ENCODE measurements at regions not wholly inside any gene's neighbourhood (a gene's known extent, or its start where the extent isn't known, plus 50 kb on each side); places are given as distances from the start of the nearest gene placed in this dataset.

DNA sequence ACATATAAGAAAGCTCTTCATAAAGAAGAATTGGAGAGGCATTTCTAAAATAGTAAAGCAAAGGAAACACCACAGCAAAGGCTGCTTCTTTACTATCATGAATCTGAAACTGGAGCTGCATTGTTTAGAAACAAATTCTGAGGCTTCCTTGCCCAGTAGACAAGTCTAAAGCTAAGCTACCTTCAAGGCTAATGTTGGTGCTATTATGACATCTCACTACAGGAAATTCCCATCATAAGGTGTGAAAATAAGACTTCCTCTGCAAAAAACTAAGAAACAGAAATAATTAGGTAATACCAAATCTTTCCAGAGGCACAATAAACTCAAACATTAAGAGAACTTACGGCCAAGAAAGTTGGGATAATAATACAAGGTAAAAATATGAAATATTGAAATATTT lies 89.9 kb upstream of the P3H2 start:
- TF ChIP-seq, protein P1, sequence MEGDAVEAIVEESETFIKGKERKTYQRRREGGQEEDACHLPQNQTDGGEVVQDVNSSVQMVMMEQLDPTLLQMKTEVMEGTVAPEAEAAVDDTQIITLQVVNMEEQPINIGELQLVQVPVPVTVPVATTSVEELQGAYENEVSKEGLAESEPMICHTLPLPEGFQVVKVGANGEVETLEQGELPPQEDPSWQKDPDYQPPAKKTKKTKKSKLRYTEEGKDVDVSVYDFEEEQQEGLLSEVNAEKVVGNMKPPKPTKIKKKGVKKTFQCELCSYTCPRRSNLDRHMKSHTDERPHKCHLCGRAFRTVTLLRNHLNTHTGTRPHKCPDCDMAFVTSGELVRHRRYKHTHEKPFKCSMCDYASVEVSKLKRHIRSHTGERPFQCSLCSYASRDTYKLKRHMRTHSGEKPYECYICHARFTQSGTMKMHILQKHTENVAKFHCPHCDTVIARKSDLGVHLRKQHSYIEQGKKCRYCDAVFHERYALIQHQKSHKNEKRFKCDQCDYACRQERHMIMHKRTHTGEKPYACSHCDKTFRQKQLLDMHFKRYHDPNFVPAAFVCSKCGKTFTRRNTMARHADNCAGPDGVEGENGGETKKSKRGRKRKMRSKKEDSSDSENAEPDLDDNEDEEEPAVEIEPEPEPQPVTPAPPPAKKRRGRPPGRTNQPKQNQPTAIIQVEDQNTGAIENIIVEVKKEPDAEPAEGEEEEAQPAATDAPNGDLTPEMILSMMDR (IDR thresholded peaks at IDR 0.05), result no peak
- no peak for TF ChIP-seq POLR2A (IDR thresholded peaks at IDR 0.05)
